MM.1S (cell line): ENCODE measurements at regions not wholly inside any gene's neighbourhood (a gene's known extent, or its start where the extent isn't known, plus 50 kb on each side); places are given as distances from the start of the nearest gene placed in this dataset.

ENCODE experiments used
- DNase-seq: peaks from one replicate; pipeline ENCODE4 v3.0.0-alpha.2; 2015
- H2AFZ ChIP-seq: fragments of 300-600 bp; sonication (generic); 2 replicates; pipeline ENCODE4 v1.6.0; 2016; ENCODE audit warnings: antibody characterized with exemption, low read length
- H3F3A ChIP-seq: fragments of 300-600 bp; sonication (generic); 2 replicates; pipeline ENCODE4 v1.6.1; 2016; ENCODE audit warnings: mild to moderate bottlenecking, antibody characterized with exemption, low read length, moderate library complexity, mixed read lengths; ENCODE audit not compliant: insufficient read depth
- H3K27ac ChIP-seq: fragments of 300-600 bp; sonication (generic); 2 replicates; pipeline ENCODE4 v1.5.1; 2016; ENCODE audit warnings: mild to moderate bottlenecking, low read length
- H3K27me3 ChIP-seq: fragments of 300-600 bp; sonication (generic); replicated peaks from 2 replicates; pipeline ENCODE4 v1.6.0; 2016; ENCODE audit warnings: low read length; ENCODE audit not compliant: insufficient read depth
- H3K36me3 ChIP-seq: fragments of 300-600 bp; sonication (generic); replicated peaks from 2 replicates; pipeline ENCODE4 v1.6.1; 2016; ENCODE audit warnings: mild to moderate bottlenecking, low read length, mixed read lengths; ENCODE audit not compliant: insufficient read depth
- H3K4me1 ChIP-seq: fragments of 300-600 bp; sonication (generic); 2 replicates; pipeline ENCODE4 v1.6.1; 2016; ENCODE audit warnings: low read length, mixed read lengths
- H3K4me2 ChIP-seq: fragments of 300-600 bp; sonication (generic); 2 replicates; pipeline ENCODE4 v1.6.0; 2016; ENCODE audit warnings: low read depth, low read length
- H3K4me3 ChIP-seq: fragments of 300-600 bp; sonication (generic); 2 replicates; pipeline ENCODE4 v1.5.1; 2016; ENCODE audit warnings: low read length, mixed read lengths
- H3K79me2 ChIP-seq: fragments of 300-600 bp; sonication (generic); 2 replicates; pipeline ENCODE4 v1.6.1; 2016; ENCODE audit warnings: mixed run types, low read length, mixed read lengths
- H3K9ac ChIP-seq: fragments of 300-600 bp; sonication (generic); 2 replicates; pipeline ENCODE4 v1.6.1; 2016; ENCODE audit warnings: low read length, mixed read lengths
- H3K9me2 ChIP-seq: fragments of 300-600 bp; sonication (generic); replicated peaks from 2 replicates; pipeline ENCODE4 v1.6.1; 2016; ENCODE audit warnings: mild to moderate bottlenecking, low read length, mixed read lengths; ENCODE audit not compliant: insufficient read depth
- H3K9me3 ChIP-seq: fragments of 300-600 bp; sonication (generic); replicated peaks from 2 replicates; pipeline ENCODE4 v1.6.1; 2016; ENCODE audit warnings: mild to moderate bottlenecking, low read length, mixed read lengths; ENCODE audit not compliant: insufficient read depth
- H4K20me1 ChIP-seq: fragments of 300-600 bp; sonication (generic); 2 replicates; pipeline ENCODE4 v1.6.1; 2016; ENCODE audit warnings: mild to moderate bottlenecking, low read length, moderate library complexity, mixed read lengths; ENCODE audit not compliant: insufficient read depth
- EZH2 ChIP-seq: fragments of 300-600 bp; sonication (generic); optimal IDR thresholded peaks from 2 replicates; pipeline ENCODE3; 2017; ENCODE audit warnings: low read depth, mild to moderate bottlenecking, antibody characterized with exemption, low read length, mixed read lengths
- EZH2phosphoT487 ChIP-seq: fragments of 300-600 bp; sonication (generic); IDR thresholded peaks from 2 replicates; pipeline ENCODE4 v1.6.1; 2018; ENCODE audit warnings: antibody characterized with exemption, low read length
- TF ChIP-seq, protein P1 (sequence below): fragments of 300-600 bp; sonication (generic); IDR thresholded peaks from 2 replicates; pipeline ENCODE4 v1.5.1; 2016; ENCODE audit warnings: antibody characterized with exemption, low read length, mixed read lengths

DNA sequence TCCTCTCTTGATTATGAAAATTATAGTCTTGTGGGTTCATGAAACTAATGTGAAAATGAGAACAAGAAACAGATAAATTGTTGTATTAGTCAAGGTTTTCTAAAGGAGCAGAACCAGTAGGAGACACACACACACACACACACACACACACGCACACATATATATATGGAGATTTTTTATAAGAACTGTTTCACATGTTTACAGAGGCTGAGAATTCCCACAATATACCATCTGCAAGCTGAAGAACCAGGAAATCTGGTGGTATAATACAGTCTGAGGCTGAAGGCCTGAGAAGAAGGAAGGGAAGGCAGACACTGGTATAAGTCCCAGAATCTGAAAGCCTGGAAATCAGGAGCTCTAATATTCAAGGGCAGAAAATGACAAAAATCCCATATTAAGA, 70.9 kb upstream of the RGS18 start:
- Histone ChIP-seq H3K4me1 (no peaks in the 10 kb centered on the region), H3K4me2 (no peak overlapping the region), H3K79me2 (no peaks in the 10 kb centered on the region), H3K36me3 (no peaks in the 10 kb centered on the region), H2AFZ (no peak overlapping the region), H3K9ac (no peak overlapping the region), H3K4me3 (no peak overlapping the region), H3K9me2 (no peaks in the 10 kb centered on the region; the same call in 1 of the 2 replicates), H4K20me1 (no peaks in the 10 kb centered on the region), H3K27me3 (no peaks in the 10 kb centered on the region), H3F3A (no peaks in the 10 kb centered on the region), H3K27ac (no peak overlapping the region), H3K9me3 (no peaks in the 10 kb centered on the region)
- no peak for DNase-seq
- TF ChIP-seq EZH2 (no peak), EZH2phosphoT487 (no peak)
- TF ChIP-seq, protein P1, sequence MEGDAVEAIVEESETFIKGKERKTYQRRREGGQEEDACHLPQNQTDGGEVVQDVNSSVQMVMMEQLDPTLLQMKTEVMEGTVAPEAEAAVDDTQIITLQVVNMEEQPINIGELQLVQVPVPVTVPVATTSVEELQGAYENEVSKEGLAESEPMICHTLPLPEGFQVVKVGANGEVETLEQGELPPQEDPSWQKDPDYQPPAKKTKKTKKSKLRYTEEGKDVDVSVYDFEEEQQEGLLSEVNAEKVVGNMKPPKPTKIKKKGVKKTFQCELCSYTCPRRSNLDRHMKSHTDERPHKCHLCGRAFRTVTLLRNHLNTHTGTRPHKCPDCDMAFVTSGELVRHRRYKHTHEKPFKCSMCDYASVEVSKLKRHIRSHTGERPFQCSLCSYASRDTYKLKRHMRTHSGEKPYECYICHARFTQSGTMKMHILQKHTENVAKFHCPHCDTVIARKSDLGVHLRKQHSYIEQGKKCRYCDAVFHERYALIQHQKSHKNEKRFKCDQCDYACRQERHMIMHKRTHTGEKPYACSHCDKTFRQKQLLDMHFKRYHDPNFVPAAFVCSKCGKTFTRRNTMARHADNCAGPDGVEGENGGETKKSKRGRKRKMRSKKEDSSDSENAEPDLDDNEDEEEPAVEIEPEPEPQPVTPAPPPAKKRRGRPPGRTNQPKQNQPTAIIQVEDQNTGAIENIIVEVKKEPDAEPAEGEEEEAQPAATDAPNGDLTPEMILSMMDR = no peak

DNA sequence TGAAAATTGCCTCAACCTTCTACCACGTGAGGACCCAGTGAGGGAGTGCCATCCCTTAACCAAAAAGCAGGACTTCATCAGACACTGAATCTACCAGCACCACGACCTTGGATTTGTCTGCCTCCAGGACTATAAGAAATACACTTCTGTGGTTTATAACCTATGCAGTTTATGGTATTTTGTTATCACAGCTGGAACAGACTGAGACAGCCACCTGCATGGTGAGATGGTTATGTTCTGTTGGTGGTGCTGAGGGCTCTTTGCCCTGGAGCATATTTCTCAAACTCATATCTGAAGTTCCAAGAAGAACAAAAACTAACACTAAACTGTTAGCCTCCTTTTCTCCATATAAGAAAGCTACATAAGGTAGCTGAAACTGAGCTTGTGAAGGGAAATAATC, 69.8 kb upstream of the RGS18 start:
- Histone ChIP-seq H3K9me3 (no peaks in the 10 kb centered on the region), H3K27ac (no peak overlapping the region), H3F3A (no peaks in the 10 kb centered on the region), H3K4me3 (no peak overlapping the region), H3K9me2 (no peaks in the 10 kb centered on the region; the same call in 1 of the 2 replicates), H3K27me3 (no peaks in the 10 kb centered on the region), H3K79me2 (no peaks in the 10 kb centered on the region), H4K20me1 (no peaks in the 10 kb centered on the region), H3K9ac (no peak overlapping the region), H3K4me1 (no peaks in the 10 kb centered on the region), H3K4me2 (no peak overlapping the region), H2AFZ (no peak overlapping the region), H3K36me3 (no peaks in the 10 kb centered on the region)
- no peak for DNase-seq
- no peak for TF ChIP-seq EZH2
- TF ChIP-seq, protein P1 = no peak
- no peak for TF ChIP-seq EZH2phosphoT487

DNA sequence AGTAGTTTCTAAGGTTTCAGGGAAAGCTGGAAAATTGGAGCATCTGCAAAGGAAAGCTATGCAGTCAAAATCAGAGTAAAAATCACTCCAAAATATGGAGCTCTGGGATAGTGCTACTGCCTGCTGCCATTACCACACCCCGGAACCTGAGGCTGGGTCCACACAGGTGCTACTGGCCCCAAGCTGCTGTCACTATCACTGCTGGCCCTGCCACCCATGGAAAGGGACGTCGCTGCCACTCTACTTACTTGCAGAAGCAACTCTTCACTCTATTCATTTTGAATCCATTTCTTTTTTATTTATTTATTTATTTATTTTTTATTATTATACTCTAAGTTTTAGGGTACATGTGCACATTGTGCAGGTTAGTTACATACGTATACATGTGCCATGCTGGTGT, 60.3 kb upstream of the RGS18 start:
- no peaks in the 10 kb centered on the region for H3K4me1 ChIP-seq
- no peaks in the 10 kb centered on the region for H3K9me2 ChIP-seq
- H4K20me1 ChIP-seq = no peaks in the 10 kb centered on the region
- no peak overlapping the region for H3K4me2 ChIP-seq
- no peaks in the 10 kb centered on the region for H3K36me3 ChIP-seq
- no peaks in the 10 kb centered on the region for H3F3A ChIP-seq
- no peak overlapping the region for H2AFZ ChIP-seq
- H3K27me3 ChIP-seq = no peaks in the 10 kb centered on the region
- no peak overlapping the region for H3K4me3 ChIP-seq
- no peak overlapping the region for H3K27ac ChIP-seq
- TF ChIP-seq EZH2 = no peak
- TF ChIP-seq, protein P1 = no peak
- no peak for TF ChIP-seq EZH2phosphoT487
- no peak for DNase-seq
- no peak overlapping the region for H3K9ac ChIP-seq
- no peaks in the 10 kb centered on the region for H3K79me2 ChIP-seq
- no peaks in the 10 kb centered on the region for H3K9me3 ChIP-seq

DNA sequence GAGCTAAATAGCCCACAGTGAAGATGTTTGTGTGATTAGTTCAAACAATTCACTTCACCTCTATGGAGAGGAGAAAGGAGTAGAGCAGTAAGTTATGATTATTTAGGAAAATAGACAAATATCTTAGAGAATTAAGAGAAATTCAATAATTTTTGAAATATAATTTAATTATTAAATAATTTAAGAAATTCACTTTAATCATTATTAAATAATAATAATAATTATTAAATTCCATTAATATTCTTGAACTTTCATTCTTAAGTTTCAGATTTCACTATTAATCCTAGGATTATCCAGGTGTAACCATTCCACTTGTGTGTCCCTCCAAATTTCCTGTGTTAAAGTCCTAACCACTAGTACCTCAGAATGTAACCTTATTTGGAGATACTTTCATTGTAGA, 58.9 kb upstream of the RGS18 start:
- Histone ChIP-seq H3K9ac (no peak overlapping the region), H3F3A (no peaks in the 10 kb centered on the region), H4K20me1 (no peaks in the 10 kb centered on the region), H2AFZ (no peak overlapping the region), H3K4me1 (no peaks in the 10 kb centered on the region), H3K27ac (no peak overlapping the region), H3K9me3 (no peaks in the 10 kb centered on the region), H3K4me2 (no peak overlapping the region), H3K9me2 (no peaks in the 10 kb centered on the region), H3K79me2 (no peaks in the 10 kb centered on the region), H3K27me3 (no peaks in the 10 kb centered on the region), H3K4me3 (no peak overlapping the region), H3K36me3 (no peaks in the 10 kb centered on the region)
- TF ChIP-seq EZH2phosphoT487 (no peak), EZH2 (no peak)
- TF ChIP-seq, protein P1 = no peak
- no peak for DNase-seq
